GM12872 (cell line): ENCODE measurements at regions not wholly inside any gene's neighbourhood (a gene's known extent, or its start where the extent isn't known, plus 50 kb on each side); places are given as distances from the start of the nearest gene placed in this dataset.

Source experiments
- CTCF ChIP-seq: IDR thresholded peaks from 3 replicates; pipeline ENCODE4 v1.5.1; 2011; ENCODE audit warnings: low read depth, mild to moderate bottlenecking, low read length, moderate library complexity; ENCODE audit not compliant: insufficient read depth

GRCh38 chrX:128634754-128635153, 582.6 kb upstream of the ACTRT1 start:
- no peak for TF ChIP-seq CTCF

DNA sequence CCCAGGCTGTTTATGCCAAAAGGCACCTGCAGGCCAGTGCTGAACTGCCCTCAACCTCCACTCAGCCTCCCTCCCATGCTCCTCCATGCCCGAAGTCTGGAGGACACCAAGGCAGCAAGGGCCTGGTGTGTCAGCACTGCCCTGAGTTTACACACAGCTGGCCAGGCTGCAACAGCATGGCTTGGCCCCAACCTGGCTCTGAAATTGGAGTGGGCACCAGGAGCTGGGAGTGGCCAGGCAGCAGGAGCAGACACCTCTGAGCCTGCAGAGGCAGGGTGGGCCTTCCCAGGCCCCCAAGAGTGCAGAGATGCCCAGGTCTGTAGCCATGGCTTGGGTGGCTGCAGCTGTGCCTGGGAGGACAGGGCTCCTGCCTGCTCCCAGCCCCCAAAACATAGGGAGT, 571.2 kb upstream of the ACTRT1 start:
- TF ChIP-seq CTCF = no peak

DNA sequence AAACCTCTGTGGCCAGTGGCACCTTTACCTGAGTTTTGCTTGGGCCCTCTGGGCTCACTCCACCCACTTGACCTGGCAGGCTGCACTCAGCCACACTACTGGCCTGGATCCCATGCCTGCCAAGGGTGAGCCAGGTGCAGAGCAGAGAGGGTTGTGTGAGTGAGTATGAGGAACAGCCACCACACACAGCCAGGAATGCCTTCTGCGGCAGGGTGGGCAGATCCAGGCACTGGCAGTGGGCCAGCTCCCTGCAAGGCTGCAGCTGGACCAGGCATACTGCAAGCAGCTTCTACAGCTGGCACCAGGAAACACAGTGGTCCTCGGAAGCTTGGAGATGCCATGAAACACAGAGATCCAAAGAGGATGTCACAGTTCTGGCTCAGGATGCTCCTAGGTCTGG, 570.1 kb upstream of the ACTRT1 start:
- TF ChIP-seq CTCF = no peak

DNA sequence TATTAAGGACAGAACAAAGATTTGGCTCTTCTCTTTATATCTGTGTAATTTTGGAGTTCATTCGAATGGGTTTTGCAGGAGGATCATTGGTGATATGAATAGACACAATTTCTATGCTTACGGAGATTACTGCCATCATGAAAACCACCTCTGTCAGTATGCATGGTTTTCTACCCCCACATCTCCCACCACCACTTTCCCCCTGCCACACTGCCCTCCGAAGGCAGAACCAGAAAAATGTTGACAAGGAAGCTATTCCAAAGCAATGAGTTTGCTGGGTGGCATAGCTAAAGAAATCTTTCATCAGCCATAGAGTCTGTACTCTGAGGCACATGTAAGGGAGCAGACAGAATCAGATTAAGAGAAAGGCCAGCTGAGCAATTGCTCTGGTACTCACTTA, 567.3 kb upstream of the ACTRT1 start:
- TF ChIP-seq CTCF = no peak

- no peak for TF ChIP-seq CTCF
Measured at GRCh38 chrX:128616933-128617332, 564.7 kb upstream of the ACTRT1 start.

GRCh38 chrX:128601706-128602105, 549.5 kb upstream of the ACTRT1 start:
- no peak for TF ChIP-seq CTCF

DNA sequence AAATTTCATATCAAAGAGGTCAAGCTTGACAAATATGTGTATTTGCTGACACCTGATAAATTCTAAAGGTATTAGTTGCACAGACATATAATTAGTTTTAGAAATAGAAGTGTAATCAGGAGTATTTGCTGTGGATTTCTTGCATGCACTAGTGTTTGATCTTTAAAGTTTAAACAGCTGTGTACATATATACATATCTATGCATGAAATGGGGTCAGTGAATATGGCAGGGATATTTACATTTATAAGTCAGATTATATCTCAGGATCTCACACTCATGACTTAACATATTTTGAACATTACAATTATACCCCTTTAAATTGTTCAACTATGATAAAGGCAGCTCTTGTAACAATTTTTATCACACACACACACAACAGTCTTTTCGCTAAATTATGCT, 547.4 kb upstream of the ACTRT1 start:
- TF ChIP-seq CTCF = no peak

GRCh38 chrX:128582036-128582435, 529.8 kb upstream of the ACTRT1 start:
- no peak for TF ChIP-seq CTCF
